OCI-LY1 (cell line): ENCODE measurements at regions not wholly inside any gene's neighbourhood (a gene's known extent, or its start where the extent isn't known, plus 50 kb on each side); places are given as distances from the start of the nearest gene placed in this dataset.

Source experiments
- H2AFZ ChIP-seq: fragments of 200-600 bp; sonication (generic), shearing (Covaris generic); 2 replicates; pipeline ENCODE4 v1.6.0; 2014; ENCODE audit warnings: antibody characterized with exemption, mild to moderate bottlenecking, low read length
- H3F3A ChIP-seq: fragments of 200-600 bp; sonication (generic), shearing (Covaris generic); 2 replicates; pipeline ENCODE4 v1.6.0; 2014; ENCODE audit warnings: mild to moderate bottlenecking, antibody characterized with exemption, low read length, moderate library complexity; ENCODE audit not compliant: insufficient read depth
- H3K27ac ChIP-seq: fragments of 200-600 bp; sonication (generic); 2 replicates; pipeline ENCODE4 v1.5.1; 2014; ENCODE audit warnings: low read length, mixed run types, mild to moderate bottlenecking, low read depth; ENCODE audit not compliant: poor library complexity, severe bottlenecking
- H3K27me3 ChIP-seq: fragments of 200-600 bp; sonication (generic); 2 replicates; pipeline ENCODE4 v1.6.0; 2014; ENCODE audit warnings: antibody characterized with exemption, mild to moderate bottlenecking, low read length, moderate library complexity; ENCODE audit not compliant: insufficient read depth
- H3K36me3 ChIP-seq: fragments of 200-600 bp; sonication (generic); 2 replicates; pipeline ENCODE4 v1.6.1; 2014; ENCODE audit warnings: mild to moderate bottlenecking, antibody characterized with exemption, low read length, moderate library complexity, mixed read lengths; ENCODE audit not compliant: insufficient read depth
- H3K4me1 ChIP-seq: fragments of 200-600 bp; sonication (generic); 2 replicates; pipeline ENCODE4 v1.5.1; 2014; ENCODE audit warnings: mild to moderate bottlenecking, low read length, moderate library complexity; ENCODE audit not compliant: insufficient read depth, severe bottlenecking
- H3K4me2 ChIP-seq: fragments of 200-600 bp; sonication (generic), shearing (Covaris generic); 2 replicates; pipeline ENCODE4 v1.6.1; 2014; ENCODE audit warnings: low read length
- H3K4me3 ChIP-seq: fragments of 200-600 bp; sonication (generic); 2 replicates; pipeline ENCODE4 v1.5.1; 2014; ENCODE audit warnings: low read length, low read depth, mild to moderate bottlenecking, mixed read lengths; ENCODE audit not compliant: poor library complexity, severe bottlenecking
- H3K79me2 ChIP-seq: fragments of 200-600 bp; shearing (Covaris generic); 2 replicates; pipeline ENCODE4 v1.6.1; 2016; ENCODE audit warnings: mixed run types, low read length, mixed read lengths; ENCODE audit not compliant: insufficient read depth
- H3K9ac ChIP-seq: fragments of 200-600 bp; sonication (generic), shearing (Covaris generic); 2 replicates; pipeline ENCODE4 v1.6.1; 2014; ENCODE audit warnings: mild to moderate bottlenecking, low read length, mixed read lengths
- H3K9me2 ChIP-seq: fragments of 200-600 bp; sonication (generic), shearing (Covaris generic); 2 replicates; pipeline ENCODE4 v1.6.1; 2014; ENCODE audit warnings: low read depth, mild to moderate bottlenecking, low read length, mixed read lengths
- H3K9me3 ChIP-seq: fragments of 200-600 bp; shearing (Covaris generic); 2 replicates; pipeline ENCODE4 v1.6.1; 2014; ENCODE audit warnings: low read length, mixed read lengths
- H4K20me1 ChIP-seq: fragments of 200-600 bp; sonication (generic), shearing (Covaris generic); 2 replicates; pipeline ENCODE4 v1.6.0; 2016; ENCODE audit warnings: mild to moderate bottlenecking, low read length; ENCODE audit not compliant: insufficient read depth
- CTCF ChIP-seq: fragments of 200-600 bp; sonication (generic), shearing (Covaris generic); IDR thresholded peaks from 2 replicates; pipeline ENCODE4 v1.5.1; 2017; ENCODE audit warnings: mild to moderate bottlenecking, antibody characterized with exemption, low read length, moderate library complexity, mixed read lengths
- EZH2 ChIP-seq: fragments of 200-600 bp; sonication (generic), shearing (Covaris generic); IDR thresholded peaks from 2 replicates; pipeline ENCODE4 v1.8.0; 2017; ENCODE audit warnings: borderline replicate concordance, mixed run types, mild to moderate bottlenecking, antibody characterized with exemption, low read length, moderate library complexity, mixed read lengths

GRCh38 chr2:132274000-132274399 lies 112.2 kb upstream of the ANKRD30BL start:
- Histone ChIP-seq H3K79me2 (no peaks in the 10 kb centered on the region), H4K20me1 (no peaks in the 10 kb centered on the region), H3K4me2 (no peak overlapping the region), H3K4me3 (no peak overlapping the region), H3K4me1 (peaks cover 46% of the 10 kb centered on the region), H3K36me3 (no peaks in the 10 kb centered on the region), H2AFZ (no peak overlapping the region), H3F3A (peaks cover 3% of the 10 kb centered on the region; the same call in 1 of the 2 replicates), H3K9me3 (peaks cover 9% of the 10 kb centered on the region), H3K27ac (no peak overlapping the region), H3K27me3 (no peaks in the 10 kb centered on the region), H3K9me2 (no peaks in the 10 kb centered on the region), H3K9ac (no peak overlapping the region)
- no peak for TF ChIP-seq EZH2
- no peak for TF ChIP-seq CTCF

GRCh38 chr2:132275396-132275795 lies 113.6 kb upstream of the ANKRD30BL start:
- Histone ChIP-seq H3K36me3 (no peaks in the 10 kb centered on the region), H3K4me3 (no peak overlapping the region), H3K4me2 (no peak overlapping the region), H3K79me2 (no peaks in the 10 kb centered on the region), H3K9me2 (no peaks in the 10 kb centered on the region), H4K20me1 (no peaks in the 10 kb centered on the region), H2AFZ (no peak overlapping the region), H3F3A (no peaks in the 10 kb centered on the region), H3K27ac (peak overlapping the region; percentile 96), H3K9me3 (peaks cover 16% of the 10 kb centered on the region), H3K4me1 (peaks cover 32% of the 10 kb centered on the region), H3K9ac (no peak overlapping the region), H3K27me3 (no peaks in the 10 kb centered on the region)
- TF ChIP-seq CTCF: no peak
- TF ChIP-seq EZH2: no peak

- H3F3A ChIP-seq: no peaks in the 10 kb centered on the region
- peak overlapping the region; percentile 38; the same call in 1 of the 2 replicates for H3K9ac ChIP-seq
- H3K79me2 ChIP-seq: no peaks in the 10 kb centered on the region
These were observed 114.8 kb upstream of the ANKRD30BL start for GRCh38 chr2:132276571-132276981.

More at GRCh38 chr2:132276571-132276981, 114.8 kb upstream of the ANKRD30BL start:
- H2AFZ ChIP-seq: no peak overlapping the region
- peak overlapping the region; percentile 96 for H3K27ac ChIP-seq
- no peaks in the 10 kb centered on the region for H4K20me1 ChIP-seq
- TF ChIP-seq EZH2: no peak
- no peak for TF ChIP-seq CTCF
- no peaks in the 10 kb centered on the region for H3K36me3 ChIP-seq
- peak overlapping the region; percentile 43 for H3K4me2 ChIP-seq
- no peak overlapping the region for H3K4me3 ChIP-seq
- H3K9me2 ChIP-seq: no peaks in the 10 kb centered on the region
- H3K4me1 ChIP-seq: peaks cover 20% of the 10 kb centered on the region
- no peaks in the 10 kb centered on the region for H3K27me3 ChIP-seq
- peaks cover 18% of the 10 kb centered on the region for H3K9me3 ChIP-seq
